NT2/D1 (cell line): ENCODE measurements at regions not wholly inside any gene's neighbourhood (a gene's known extent, or its start where the extent isn't known, plus 50 kb on each side); places are given as distances from the start of the nearest gene placed in this dataset.

Experiments used
- YY1 ChIP-seq: IDR thresholded peaks from 2 replicates; pipeline ENCODE4 v1.6.1; 2011; ENCODE audit not compliant: insufficient read length, insufficient read depth
- ZNF274 ChIP-seq: IDR thresholded peaks from 2 replicates; pipeline ENCODE4 v1.6.1; 2011; ENCODE audit warnings: mild to moderate bottlenecking, low read depth, low read length

DNA sequence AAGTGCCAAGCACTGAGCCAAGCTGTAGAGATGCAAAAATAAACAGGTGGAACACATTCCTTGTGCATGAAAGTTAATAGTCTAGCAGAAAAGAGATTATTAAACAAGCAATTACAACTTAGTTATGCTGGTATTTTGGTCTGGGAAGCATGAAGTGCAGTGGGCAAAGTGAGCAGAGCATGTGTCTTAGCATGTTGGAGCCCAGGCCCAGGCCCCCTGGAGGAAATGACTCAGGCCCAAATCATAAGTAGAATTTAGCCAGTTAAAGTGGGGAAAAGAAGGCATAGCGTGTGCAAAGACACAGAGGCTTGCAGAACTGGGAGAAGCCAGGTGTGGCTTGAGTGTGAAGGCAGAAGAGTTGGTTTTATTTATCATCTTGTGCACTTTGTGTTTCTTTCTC, 163.8 kb upstream of the ATP11B start:
- TF ChIP-seq ZNF274 (no peak), YY1 (no peak)
